Naive B cell (primary cell): ENCODE measurements at regions not wholly inside any gene's neighbourhood (a gene's known extent, or its start where the extent isn't known, plus 50 kb on each side); places are given as distances from the start of the nearest gene placed in this dataset.
"Not testable (repeated sequence)": the region's sequence is repeated elsewhere in the genome, so short reads cannot be mapped to it uniquely, and the experiment has no call there.

Source experiments
- ATAC-seq, 2 donors: fragments of 150-1000 bp; cut with Tn5 transposase; 2 replicates each; pipeline ENCODE4 v1.10.0; 2021; ENCODE audit warnings: low read depth in 2 of 2, mild to moderate bottlenecking in 2 of 2, moderate library complexity in 2 of 2
- DNase-seq: peaks from one replicate; pipeline ENCODE4 v3.0.0; 2022
- H3K27ac Mint-ChIP-seq, 6 donors: one replicate each; pipeline ENCODE4 v1.8.0; 2020 to 2022; ENCODE audit warnings: mild to moderate bottlenecking in 6 of 6, mixed read lengths in 6 of 6, moderate library complexity in 5 of 6, inconsistent platforms in 2 of 6
- H3K27me3 Mint-ChIP-seq, 3 donors: one replicate each; pipeline ENCODE4 v1.8.0; 2021 to 2022; ENCODE audit warnings: mixed read lengths in 3 of 3, mild to moderate bottlenecking in 1 of 3
- H3K36me3 Mint-ChIP-seq, 2 donors: one replicate each; pipeline ENCODE4 v1.8.0; 2020 to 2022; ENCODE audit warnings: mixed read lengths in 2 of 2, inconsistent platforms in 1 of 2, mild to moderate bottlenecking in 1 of 2
- H3K4me1 Mint-ChIP-seq, 3 donors: one replicate each; pipeline ENCODE4 v1.8.0; 2020 to 2022; ENCODE audit warnings: mixed read lengths in 3 of 3, inconsistent platforms in 1 of 3, mild to moderate bottlenecking in 1 of 3, moderate library complexity in 1 of 3
- H3K4me3 Mint-ChIP-seq, 8 donors: one replicate each; pipeline ENCODE4 v1.8.0; 2020 to 2022; ENCODE audit warnings: mild to moderate bottlenecking in 8 of 8, mixed read lengths in 8 of 8, moderate library complexity in 8 of 8, inconsistent platforms in 2 of 8
- H3K9me3 Mint-ChIP-seq, 7 donors: one replicate each; pipeline ENCODE4 v1.8.0; 2020 to 2022; ENCODE audit warnings: mixed read lengths in 7 of 7, mild to moderate bottlenecking in 5 of 7, inconsistent platforms in 2 of 7, moderate library complexity in 1 of 7

- H3K4me1 Mint-ChIP-seq: peaks cover 0 to 3% (median 0%) of the 10 kb centered on the region in 3 donors
- peaks cover 0 to 7% (median 4%) of the 10 kb centered on the region in 7 donors for H3K9me3 Mint-ChIP-seq
- no peak for DNase-seq
- no peak for ATAC-seq
- H3K27me3 Mint-ChIP-seq: peaks cover 0 to 8% (median 5%) of the 10 kb centered on the region in 3 donors
- no peaks in the 10 kb centered on the region for H3K36me3 Mint-ChIP-seq
- no peak overlapping the region for H3K4me3 Mint-ChIP-seq
- no peak overlapping the region for H3K27ac Mint-ChIP-seq
Observed at GRCh38 chr12:93231938-93232337, 145.8 kb upstream of the NUDT4 start.

GRCh38 chr12:93234641-93235040 lies 143.1 kb upstream of the NUDT4 start:
- no peak overlapping the region for H3K4me3 Mint-ChIP-seq
- peaks cover 0 to 3% (median 0%) of the 10 kb centered on the region in 3 donors for H3K4me1 Mint-ChIP-seq
- H3K36me3 Mint-ChIP-seq: no peaks in the 10 kb centered on the region
- DNase-seq: no peak
- H3K27ac Mint-ChIP-seq: peak overlapping the region in 2 of 6 donors; percentile 11 to 42
- peaks cover 0 to 8% (median 5%) of the 10 kb centered on the region in 3 donors for H3K27me3 Mint-ChIP-seq
- peaks cover 4 to 10% (median 6%) of the 10 kb centered on the region in 7 donors for H3K9me3 Mint-ChIP-seq
- no peak for ATAC-seq

- Mint-ChIP-seq H3K27ac (no peak overlapping the region), H3K27me3 (peaks cover 0 to 8% (median 5%) of the 10 kb centered on the region in 3 donors), H3K4me3 (no peak overlapping the region), H3K4me1 (peaks cover 0 to 3% (median 0%) of the 10 kb centered on the region in 3 donors), H3K36me3 (peaks cover 0 to 5% of the 10 kb centered on the region in 2 donors), H3K9me3 (peaks cover 8 to 19% (median 12%) of the 10 kb centered on the region in 7 donors)
- DNase-seq: no peak
- ATAC-seq: no peak
Observed at GRCh38 chr12:93235881-93236280, 141.8 kb upstream of the NUDT4 start.

- ATAC-seq: no peak
- H3K27ac Mint-ChIP-seq: no peak overlapping the region
Observed at GRCh38 chr12:93237235-93237915, 140.3 kb upstream of the NUDT4 start.

GRCh38 chr12:93238512-93239262 lies 139.0 kb upstream of the NUDT4 start:
- not testable (repeated sequence) for ATAC-seq, H3K27ac Mint-ChIP-seq, H3K4me3 Mint-ChIP-seq, DNase-seq, H3K36me3 Mint-ChIP-seq, H3K4me1 Mint-ChIP-seq, H3K27me3 Mint-ChIP-seq
- peaks cover 5 to 19% (median 10%) of the 10 kb centered on the region in 7 donors for H3K9me3 Mint-ChIP-seq

More at GRCh38 chr12:93237235-93237915, 140.3 kb upstream of the NUDT4 start:
- Mint-ChIP-seq H3K27me3 (peaks cover 0 to 6% (median 5%) of the 10 kb centered on the region in 3 donors), H3K4me1 (no peaks in the 10 kb centered on the region), H3K4me3 (no peak overlapping the region), H3K36me3 (peaks cover 0 to 5% of the 10 kb centered on the region in 2 donors), H3K9me3 (peaks cover 5 to 19% (median 12%) of the 10 kb centered on the region in 7 donors)
- no peak for DNase-seq

DNA sequence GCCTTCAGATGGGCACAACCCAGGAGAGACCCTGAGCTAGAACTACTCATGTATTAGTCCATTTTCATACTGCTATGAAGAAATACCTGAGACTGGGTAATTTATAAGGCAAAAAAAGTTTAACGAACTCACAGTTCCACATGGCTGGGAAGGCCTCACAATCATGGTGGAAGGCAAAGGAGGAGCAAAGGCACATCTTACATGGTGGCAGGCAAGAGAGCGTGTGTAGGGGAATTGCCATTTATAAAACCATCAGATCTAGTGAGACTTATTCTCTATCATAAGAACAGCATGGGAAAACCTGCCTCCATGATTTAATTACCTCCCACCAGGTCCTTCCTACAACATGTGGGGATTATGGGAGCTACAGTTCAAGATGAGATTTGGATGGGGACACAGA lies 137.9 kb upstream of the NUDT4 start:
- H3K36me3 Mint-ChIP-seq, H3K4me3 Mint-ChIP-seq, ATAC-seq, H3K27me3 Mint-ChIP-seq, DNase-seq: not testable (repeated sequence)
- Mint-ChIP-seq H3K4me1 (peaks cover 9 to 16% (median 16%) of the 10 kb centered on the region in 3 donors), H3K9me3 (peaks cover 5 to 19% (median 10%) of the 10 kb centered on the region in 7 donors), H3K27ac (peak overlapping the region in 1 of 6 donors; percentile 64)

GRCh38 chr12:93242154-93242972 lies 135.4 kb upstream of the NUDT4 start:
- no peak for ATAC-seq

DNA sequence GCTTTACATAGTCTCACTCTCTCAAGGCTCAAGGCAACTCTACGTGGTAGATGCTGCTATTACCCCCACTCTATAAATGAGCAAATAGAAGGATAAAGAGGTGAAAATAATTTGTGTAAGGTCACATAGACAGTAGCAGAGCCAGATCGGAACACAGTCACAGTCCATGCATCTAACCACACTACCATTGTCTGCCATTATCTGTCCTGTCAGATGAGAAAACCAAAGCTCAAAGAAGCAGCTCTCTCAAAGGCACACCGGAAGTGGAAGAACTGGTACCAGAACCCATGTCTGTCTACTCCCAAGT lies 134.4 kb upstream of the NUDT4 start:
- DNase-seq (no peak), ATAC-seq (no peak)
- peaks cover 4 to 14% (median 11%) of the 10 kb centered on the region in 7 donors for H3K9me3 Mint-ChIP-seq
- H3K27ac Mint-ChIP-seq: no peak overlapping the region
- no peaks in the 10 kb centered on the region for H3K27me3 Mint-ChIP-seq
- H3K36me3 Mint-ChIP-seq: peaks cover 0 to 5% of the 10 kb centered on the region in 2 donors
- H3K4me3 Mint-ChIP-seq: peak overlapping the region in 1 of 8 donors; percentile 2
- H3K4me1 Mint-ChIP-seq: peaks cover 29 to 49% (median 42%) of the 10 kb centered on the region in 3 donors

More at GRCh38 chr12:93242154-93242972, 135.4 kb upstream of the NUDT4 start:
- Mint-ChIP-seq H3K27me3 (no peaks in the 10 kb centered on the region), H3K36me3 (peaks cover 0 to 5% of the 10 kb centered on the region in 2 donors), H3K4me1 (peaks cover 21 to 39% (median 32%) of the 10 kb centered on the region in 3 donors), H3K9me3 (peaks cover 4 to 18% (median 11%) of the 10 kb centered on the region in 7 donors), H3K4me3 (no peak overlapping the region), H3K27ac (no peak overlapping the region)
- no peak for DNase-seq

DNA sequence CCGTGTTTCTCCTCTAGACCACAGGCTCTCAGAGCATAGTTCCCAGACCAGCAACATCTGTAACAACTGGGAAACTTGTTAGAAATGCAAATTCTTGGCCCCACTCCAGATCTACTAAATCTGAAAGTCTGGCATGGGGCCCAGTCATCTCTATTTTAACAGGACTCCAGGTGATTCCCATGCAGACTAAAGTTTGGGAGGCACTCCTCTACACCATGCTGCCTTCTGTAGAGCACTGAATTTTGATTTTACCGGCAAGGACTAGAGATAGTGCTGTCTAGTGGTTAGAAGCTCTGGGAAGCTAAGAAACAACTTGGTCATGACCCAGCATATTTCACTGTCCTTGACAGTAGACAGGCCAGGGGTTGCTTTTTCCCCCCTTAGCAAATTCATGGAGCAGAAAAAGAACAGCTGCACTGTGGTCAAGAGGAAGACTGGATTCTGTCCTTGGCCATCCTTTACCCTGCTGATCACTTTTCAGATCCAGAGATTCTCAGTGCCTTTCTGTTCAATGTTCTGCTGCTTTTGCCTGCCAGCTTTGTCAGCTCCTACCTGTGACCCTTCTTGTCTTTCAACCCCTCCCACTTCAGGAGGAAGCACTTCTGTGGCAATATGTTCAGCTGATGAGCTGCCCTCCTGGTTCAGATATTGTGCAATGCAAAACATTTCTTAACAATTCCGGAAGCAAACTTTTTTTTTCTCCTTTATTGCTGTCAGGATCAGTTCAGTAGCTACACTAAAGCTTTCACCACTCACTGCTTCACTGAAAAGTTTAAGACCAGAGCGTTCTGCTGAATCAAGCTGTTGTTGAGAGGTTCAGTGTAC lies 133.8 kb upstream of the NUDT4 start:
- peaks cover 32 to 49% (median 47%) of the 10 kb centered on the region in 3 donors for H3K4me1 Mint-ChIP-seq
- H3K27ac Mint-ChIP-seq: peak overlapping the region in 3 of 6 donors; percentile 5 to 82 (median 18)
- peaks cover 4 to 13% (median 11%) of the 10 kb centered on the region in 7 donors for H3K9me3 Mint-ChIP-seq
- ATAC-seq (peak; percentile 40 to 52), DNase-seq (no peak)
- H3K4me3 Mint-ChIP-seq: peak overlapping the region in 5 of 8 donors; percentile 14 to 76 (median 60)
- no peaks in the 10 kb centered on the region for H3K27me3 Mint-ChIP-seq
- H3K36me3 Mint-ChIP-seq: peaks cover 0 to 5% of the 10 kb centered on the region in 2 donors

DNA sequence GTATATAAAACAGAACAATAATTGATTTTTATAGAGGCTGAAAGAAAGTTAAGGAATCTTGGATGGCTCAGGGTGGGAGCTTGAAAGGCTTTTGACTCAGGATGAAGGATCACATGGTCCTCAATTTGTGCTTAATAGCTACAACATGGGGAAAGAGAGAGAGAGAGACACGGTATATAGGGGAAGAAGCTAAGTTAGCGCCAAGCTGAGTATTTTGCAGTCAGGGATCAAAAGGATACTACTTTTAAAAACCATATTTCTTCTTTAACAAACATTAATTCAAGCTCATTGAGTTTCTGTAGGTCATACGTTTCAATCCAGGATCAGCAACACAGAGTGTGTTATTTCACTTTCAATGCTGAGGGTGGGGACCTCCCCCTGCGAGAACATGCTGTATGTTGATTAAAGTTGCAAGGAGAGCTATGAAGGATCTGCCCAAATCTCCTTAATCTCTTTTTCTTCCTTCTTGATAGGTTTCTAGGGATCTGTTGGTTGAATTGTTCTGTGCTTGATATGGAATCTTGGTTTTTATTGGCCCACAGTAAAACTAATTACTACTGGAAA lies 133.1 kb upstream of the NUDT4 start:
- H3K36me3 Mint-ChIP-seq: peaks cover 0 to 5% of the 10 kb centered on the region in 2 donors
- ATAC-seq: peak; percentile 35 to 41
- H3K4me1 Mint-ChIP-seq: peaks cover 32 to 55% (median 54%) of the 10 kb centered on the region in 3 donors
- no peaks in the 10 kb centered on the region for H3K27me3 Mint-ChIP-seq
- H3K27ac Mint-ChIP-seq: peak overlapping the region in 2 of 6 donors; percentile 1 to 5
- peak; percentile 9 for DNase-seq
- H3K9me3 Mint-ChIP-seq: peaks cover 3 to 10% (median 7%) of the 10 kb centered on the region in 7 donors
- peak overlapping the region in 5 of 8 donors; percentile 14 to 76 (median 61) for H3K4me3 Mint-ChIP-seq

GRCh38 chr12:93245543-93245942 lies 132.2 kb upstream of the NUDT4 start:
- H3K27ac Mint-ChIP-seq: peak overlapping the region in 3 of 6 donors; percentile 73 to 90 (median 74)
- H3K9me3 Mint-ChIP-seq: peaks cover 0 to 1% (median 0%) of the 10 kb centered on the region in 7 donors
- H3K27me3 Mint-ChIP-seq: no peaks in the 10 kb centered on the region
- ATAC-seq (peak; percentile 85 to 88), DNase-seq (peak; percentile 30)
- no peaks in the 10 kb centered on the region for H3K36me3 Mint-ChIP-seq
- H3K4me3 Mint-ChIP-seq: peak overlapping the region in 4 of 8 donors; percentile 35 to 76 (median 62)
- peaks cover 32 to 59% (median 58%) of the 10 kb centered on the region in 3 donors for H3K4me1 Mint-ChIP-seq
